MCF 10A (cell line): ENCODE measurements at regions not wholly inside any gene's neighbourhood (a gene's known extent, or its start where the extent isn't known, plus 50 kb on each side); places are given as distances from the start of the nearest gene placed in this dataset.
"Not testable (repeated sequence)": the region's sequence is repeated elsewhere in the genome, so short reads cannot be mapped to it uniquely, and the experiment has no call there.

ENCODE experiments used
- BruUV-seq: library from RNA; stranded (reverse); fragments of 400-500 nt; replicated peaks from 2 replicates; lab custom pipeline; 2021; lab: Mats Ljungman, UMichigan
- CTCF ChIA-PET: fragments of 300-600 bp; sonication (Branson Sonifier 250); formaldehyde crosslinking; extraction: SDS; loops from one replicate; lab custom pipeline; 2021; ENCODE audit warnings: antibody characterized with exemption, inconsistent platforms; lab: Yijun Ruan, JAX
- POLR2A ChIA-PET: fragments of 300-600, 350-650 bp; sonication (Branson Sonifier 250); formaldehyde crosslinking; extraction: SDS; loops from one replicate; lab custom pipeline; 2020; ENCODE audit warnings: antibody characterized with exemption, inconsistent platforms; lab: Yijun Ruan, JAX
- DNase-seq: peaks from one replicate; pipeline ENCODE4 v3.0.0-alpha.2; 2018; ENCODE audit not compliant: unreplicated experiment
- H3K27ac Mint-ChIP-seq: one replicate; pipeline ENCODE4 v1.8.0; 2022; ENCODE audit warnings: mild to moderate bottlenecking, low read depth, mixed read lengths; ENCODE audit not compliant: unreplicated experiment
- H3K27me3 Mint-ChIP-seq: one replicate; pipeline ENCODE4 v1.8.0; 2022; ENCODE audit warnings: mixed read lengths; ENCODE audit not compliant: insufficient read depth, unreplicated experiment
- H3K36me3 Mint-ChIP-seq: one replicate; pipeline ENCODE4 v1.8.0; 2022; ENCODE audit warnings: mild to moderate bottlenecking, moderate library complexity, mixed read lengths; ENCODE audit not compliant: insufficient read depth, unreplicated experiment
- H3K4me1 Mint-ChIP-seq: one replicate; pipeline ENCODE4 v1.8.0; 2022; ENCODE audit warnings: mixed read lengths; ENCODE audit not compliant: insufficient read depth, unreplicated experiment
- H3K4me3 Mint-ChIP-seq: one replicate; pipeline ENCODE4 v1.8.0; 2022; ENCODE audit warnings: mild to moderate bottlenecking, moderate library complexity, mixed read lengths; ENCODE audit not compliant: unreplicated experiment
- H3K9me3 Mint-ChIP-seq: one replicate; pipeline ENCODE4 v1.8.0; 2022; ENCODE audit warnings: mixed read lengths; ENCODE audit not compliant: unreplicated experiment
- intact Hi-C: fragments of 100-400 bp; cut with micrococcal nuclease; formaldehyde crosslinking; loops from 2 replicates; pipeline ENCODE4 v1.14.1; 2022
- TF ChIP-seq, protein P1 (sequence below): fragments of 200-600 bp; IDR thresholded peaks from one replicate; pipeline ENCODE4 v1.8.0; 2022; ENCODE audit warnings: antibody characterized with exemption, mild to moderate bottlenecking; ENCODE audit not compliant: unreplicated experiment

DNA sequence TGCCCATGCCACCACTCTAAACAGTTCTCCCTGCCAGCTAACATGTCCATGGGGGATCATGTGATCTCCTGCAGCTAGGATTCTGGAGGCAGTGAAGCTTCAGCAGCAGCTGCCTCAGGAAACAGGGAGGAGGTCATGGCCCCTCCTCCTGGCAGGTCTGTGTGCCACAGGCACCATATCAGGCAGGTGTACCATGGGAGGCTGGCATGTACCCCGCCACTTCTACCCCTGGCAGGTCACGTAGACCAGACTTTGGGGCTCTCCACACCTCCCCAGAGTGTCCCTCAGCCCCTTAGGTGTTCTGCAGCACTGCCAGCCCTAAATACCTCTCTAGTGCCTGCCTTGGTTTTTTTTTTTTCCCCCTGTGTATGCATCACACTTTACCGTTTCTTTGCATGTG is 110.5 kb upstream of the FAM47C start:
- no peaks in the 10 kb centered on the region for H3K36me3 Mint-ChIP-seq

DNA sequence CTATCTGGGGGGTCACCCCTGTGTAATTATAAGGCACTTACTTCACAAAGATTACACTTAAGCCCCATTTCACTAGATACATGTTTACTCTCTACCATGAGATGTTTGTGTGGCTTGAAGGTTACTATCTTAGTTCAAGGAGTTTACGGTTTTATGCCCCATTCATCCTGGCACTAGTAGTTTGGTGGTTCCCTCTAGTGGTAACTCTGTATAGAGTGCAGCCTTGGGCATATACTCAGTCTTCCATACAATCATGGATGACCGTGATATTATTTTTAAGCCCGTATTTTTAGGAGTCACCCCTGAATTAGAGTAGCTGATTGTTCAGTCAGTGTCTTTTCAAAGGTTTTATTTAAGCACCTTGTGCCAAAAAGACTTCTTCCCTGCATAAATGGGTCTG is 109.9 kb upstream of the FAM47C start:
- no peaks in the 10 kb centered on the region for H3K9me3 Mint-ChIP-seq
- intact Hi-C loops, result no loop called here
- no peak overlapping the region for H3K4me3 Mint-ChIP-seq
- peak; percentile 28 for DNase-seq
- POLR2A ChIA-PET, result no interaction called here
- H3K27ac Mint-ChIP-seq, result no peak overlapping the region
- no peaks in the 10 kb centered on the region for H3K4me1 Mint-ChIP-seq
- TF ChIP-seq, protein P1, sequence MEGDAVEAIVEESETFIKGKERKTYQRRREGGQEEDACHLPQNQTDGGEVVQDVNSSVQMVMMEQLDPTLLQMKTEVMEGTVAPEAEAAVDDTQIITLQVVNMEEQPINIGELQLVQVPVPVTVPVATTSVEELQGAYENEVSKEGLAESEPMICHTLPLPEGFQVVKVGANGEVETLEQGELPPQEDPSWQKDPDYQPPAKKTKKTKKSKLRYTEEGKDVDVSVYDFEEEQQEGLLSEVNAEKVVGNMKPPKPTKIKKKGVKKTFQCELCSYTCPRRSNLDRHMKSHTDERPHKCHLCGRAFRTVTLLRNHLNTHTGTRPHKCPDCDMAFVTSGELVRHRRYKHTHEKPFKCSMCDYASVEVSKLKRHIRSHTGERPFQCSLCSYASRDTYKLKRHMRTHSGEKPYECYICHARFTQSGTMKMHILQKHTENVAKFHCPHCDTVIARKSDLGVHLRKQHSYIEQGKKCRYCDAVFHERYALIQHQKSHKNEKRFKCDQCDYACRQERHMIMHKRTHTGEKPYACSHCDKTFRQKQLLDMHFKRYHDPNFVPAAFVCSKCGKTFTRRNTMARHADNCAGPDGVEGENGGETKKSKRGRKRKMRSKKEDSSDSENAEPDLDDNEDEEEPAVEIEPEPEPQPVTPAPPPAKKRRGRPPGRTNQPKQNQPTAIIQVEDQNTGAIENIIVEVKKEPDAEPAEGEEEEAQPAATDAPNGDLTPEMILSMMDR, result peak; percentile 31
- no TSS peak for BruUV-seq
- CTCF ChIA-PET, result interaction anchor here (1.7 to 2.0 kb wide), 2 partner anchors 11 to 31 kb away, joined by 5 to 10 read pairs; no protein-coding TSS in a partner anchor
- no peaks in the 10 kb centered on the region for H3K36me3 Mint-ChIP-seq
- H3K27me3 Mint-ChIP-seq, result peaks cover 30% of the 10 kb centered on the region

More for the DNA sequence above, 110.5 kb upstream of the FAM47C start:
- TF ChIP-seq, protein P1, result no peak
- H3K9me3 Mint-ChIP-seq, result no peaks in the 10 kb centered on the region
- POLR2A ChIA-PET, result no interaction called here
- no TSS peak for BruUV-seq
- H3K27ac Mint-ChIP-seq, result no peak overlapping the region
- H3K27me3 Mint-ChIP-seq, result peaks cover 30% of the 10 kb centered on the region
- H3K4me3 Mint-ChIP-seq, result no peak overlapping the region
- intact Hi-C loops, result no loop called here
- H3K4me1 Mint-ChIP-seq, result no peaks in the 10 kb centered on the region
- no peak for DNase-seq
- CTCF ChIA-PET, result interaction anchor here (0.8 kb wide), 1 partner anchor 166 kb away, joined by 5 read pairs; no protein-coding TSS in a partner anchor

DNA sequence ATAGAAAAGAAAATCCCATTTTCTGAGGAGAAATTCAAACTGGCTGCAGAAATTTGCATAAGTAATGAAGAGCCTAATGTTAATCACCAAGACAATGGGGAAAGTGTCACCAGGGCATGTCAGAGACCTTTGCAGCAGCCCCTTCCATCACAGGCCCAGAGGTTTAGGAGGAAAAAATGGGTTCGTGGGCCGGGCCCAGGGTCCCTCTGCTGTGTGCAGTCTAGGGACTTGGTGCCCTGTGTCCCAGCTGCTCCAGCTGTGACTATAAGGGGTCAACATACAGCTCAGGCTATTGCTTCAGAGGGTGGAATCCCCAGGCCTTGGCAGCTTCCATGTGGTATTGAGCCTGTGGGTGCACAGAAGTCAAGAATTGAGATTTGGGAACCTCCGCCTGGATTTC is 103.6 kb upstream of the FAM47C start:
- CTCF ChIA-PET, H3K4me1 Mint-ChIP-seq, H3K36me3 Mint-ChIP-seq, POLR2A ChIA-PET, intact Hi-C loops, DNase-seq, H3K27ac Mint-ChIP-seq, H3K9me3 Mint-ChIP-seq, H3K4me3 Mint-ChIP-seq, BruUV-seq: not testable (repeated sequence)
- H3K27me3 Mint-ChIP-seq, result peaks cover 23% of the 10 kb centered on the region

DNA sequence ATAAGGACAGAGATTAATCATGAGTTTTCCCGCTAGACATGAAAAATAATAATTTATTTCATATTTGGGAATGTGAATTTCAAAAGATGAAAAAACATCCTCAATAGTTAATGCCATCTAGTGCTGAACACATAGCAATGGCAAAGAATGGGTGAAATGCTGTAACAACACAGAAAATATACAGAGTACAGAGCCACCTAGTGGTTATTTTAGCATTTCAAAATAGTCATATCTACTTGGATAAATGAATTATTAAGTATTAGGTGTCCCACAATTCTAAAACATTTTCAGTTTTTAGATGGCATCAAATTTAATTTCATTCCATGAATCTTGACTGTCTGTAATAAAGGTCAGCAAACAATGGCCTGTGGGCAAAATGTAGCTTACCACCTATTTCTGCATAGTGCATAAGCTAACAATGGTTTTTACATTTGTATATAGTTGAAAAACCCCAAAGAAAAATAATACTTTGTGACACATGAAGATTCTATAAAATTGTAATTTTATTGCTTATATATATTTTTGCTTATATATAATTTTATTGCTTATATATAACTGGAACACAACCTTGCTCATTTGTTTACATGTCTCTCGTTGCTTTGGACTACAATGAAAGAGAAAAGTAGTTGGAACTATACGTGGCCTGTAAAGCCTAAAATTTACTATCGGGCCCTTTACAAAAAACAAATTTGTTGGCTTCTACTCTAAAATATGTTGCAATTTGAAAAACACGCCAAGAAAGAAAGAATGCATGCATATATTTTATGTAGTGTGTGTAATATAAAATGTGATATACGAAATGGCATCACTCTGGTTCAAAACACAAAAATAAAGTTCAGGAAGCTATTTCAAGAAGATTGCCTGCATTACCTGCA is 99.1 kb upstream of the FAM47C start:
- ChIA-PET CTCF (interaction anchor here (0.6 to 1.7 kb wide), 5 partner anchors 10 to 1737 kb away, joined by 3 to 10 read pairs (median 4); no protein-coding TSS in a partner anchor), POLR2A (no interaction called here)
- intact Hi-C loops, result loop anchor here (2.0 kb wide), 1 partner anchor 152 kb away; no protein-coding TSS in a partner anchor
- Mint-ChIP-seq H3K9me3 (peaks cover 8% of the 10 kb centered on the region), H3K4me3 (no peak overlapping the region), H3K4me1 (no peaks in the 10 kb centered on the region), H3K27ac (no peak overlapping the region), H3K27me3 (peaks cover 11% of the 10 kb centered on the region), H3K36me3 (peaks cover 6% of the 10 kb centered on the region)
- TF ChIP-seq, protein P1, result peak; percentile 48
- peak; percentile 53 for DNase-seq
- BruUV-seq, result no TSS peak
